HCT116 (cell line): ENCODE measurements at regions not wholly inside any gene's neighbourhood (a gene's known extent, or its start where the extent isn't known, plus 50 kb on each side); places are given as distances from the start of the nearest gene placed in this dataset.

Source experiments
- ATAC-seq: fragments of 200-7000 bp; cut with Tn5 transposase; 2 replicates; pipeline ENCODE4 v1.9.1; 2020; ENCODE audit warnings: mild to moderate bottlenecking, moderate library complexity
- BruUV-seq: library from RNA; stranded (reverse); fragments of 400-500 nt; replicated peaks from 2 replicates; lab custom pipeline; 2021; lab: Mats Ljungman, UMichigan
- CTCF ChIA-PET: fragments of 300-600 bp; sonication (Branson Sonifier 250); formaldehyde crosslinking; loops from one replicate; lab custom pipeline; 2021; ENCODE audit warnings: antibody characterized with exemption; lab: Charles Lee
- POLR2A ChIA-PET: fragments of 300-600, 350-600 bp; sonication (Branson Sonifier 250); formaldehyde crosslinking; loops from one replicate; lab custom pipeline; 2021; ENCODE audit warnings: antibody characterized with exemption; lab: Charles Lee
- RAD21 ChIA-PET, 2 experiments: fragments of 300-600 bp; sonication (Branson Sonifier 250); formaldehyde crosslinking; loops; one replicate each; lab custom pipeline; 2023; ENCODE audit warnings: low total read pairs in 2 of 2; ENCODE audit not compliant: uncharacterized antibody in 2 of 2, unreplicated experiment in 2 of 2, low non-redundant PET in 1 of 2; lab: Charles Lee
- DNase-seq: peaks from one replicate; pipeline ENCODE4 v3.0.0-alpha.2; 2010; ENCODE audit warnings: low read depth, low spot score
- H2AFZ ChIP-seq: fragments of 200-600 bp; shearing (Covaris generic), sonication (generic); 2 replicates; pipeline ENCODE4 v1.6.1; 2017; ENCODE audit warnings: low read depth, mixed run types, mixed read lengths, antibody characterized with exemption, low read length; ENCODE audit not compliant: poor library complexity, severe bottlenecking
- H3K27ac ChIP-seq: 2 replicates; pipeline ENCODE4 v1.5.1; 2012; ENCODE audit warnings: low read depth, low read length
- H3K27me3 ChIP-seq: fragments of 200-600 bp; sonication (generic); 2 replicates; pipeline ENCODE4 v1.6.1; 2016; ENCODE audit warnings: mixed run types, low read length, mixed read lengths; ENCODE audit not compliant: insufficient read depth
- H3K36me3 ChIP-seq, 2 experiments: fragments of 200-500 bp in 1 of 2; fragments of 200-600 bp in 1 of 2; sonication (Bioruptor generic) in 1 of 2; sonication (generic) in 1 of 2; 2 replicates each; pipeline versions ENCODE4 v1.5.1 to v1.6.1; 2014 to 2016; ENCODE audit warnings: low read length in 2 of 2, inconsistent platforms in 1 of 2, mixed read lengths in 1 of 2, mixed run types in 1 of 2; ENCODE audit not compliant: insufficient read depth in 2 of 2, control insufficient read depth in 1 of 2
- H3K4me1 ChIP-seq, 2 experiments: fragments of 200-600 bp in 1 of 2; sonication (generic) in 1 of 2; 2 replicates each; pipeline versions ENCODE4 v1.5.1 to v1.6.1; 2012 to 2017; ENCODE audit warnings: low read length in 2 of 2, inconsistent platforms in 1 of 2, mild to moderate bottlenecking in 1 of 2, mixed read lengths in 1 of 2, mixed run types in 1 of 2, moderate library complexity in 1 of 2; ENCODE audit not compliant: insufficient read depth in 2 of 2, control insufficient read depth in 1 of 2
- H3K4me2 ChIP-seq: fragments of 200-600 bp; sonication (generic); 2 replicates; pipeline ENCODE4 v1.6.1; 2017; ENCODE audit warnings: mixed run types, low read length, mixed read lengths
- H3K4me3 ChIP-seq, 2 experiments: fragments of 200-600 bp in 1 of 2; sonication (generic) in 1 of 2; replicated peaks in 1 of 2; 2 replicates each; pipeline ENCODE4 v1.5.1; 2011 to 2016; ENCODE audit warnings: low read length in 2 of 2, control low read depth in 1 of 2, low read depth in 1 of 2, mild to moderate bottlenecking in 1 of 2, mixed read lengths in 1 of 2, mixed run types in 1 of 2
- H3K79me2 ChIP-seq: fragments of 200-600 bp; sonication (generic); 2 replicates; pipeline ENCODE4 v1.6.1; 2017; ENCODE audit warnings: mild to moderate bottlenecking, mixed run types, low read length, moderate library complexity, mixed read lengths; ENCODE audit not compliant: insufficient read depth
- H3K9ac ChIP-seq: fragments of 200-600 bp; sonication (generic); 2 replicates; pipeline ENCODE4 v1.6.1; 2016; ENCODE audit warnings: low read length, mixed read lengths
- H3K9me2 ChIP-seq: fragments of 200-600 bp; sonication (generic), shearing (Covaris generic); 2 replicates; pipeline ENCODE4 v1.6.1; 2017; ENCODE audit warnings: mixed run types, mild to moderate bottlenecking, moderate library complexity; ENCODE audit not compliant: insufficient read depth
- H3K9me3 ChIP-seq, 2 experiments: fragments of 200-500 bp in 1 of 2; fragments of 200-600 bp in 1 of 2; sonication (Bioruptor generic) in 1 of 2; sonication (generic) in 1 of 2; 2 replicates each; pipeline ENCODE4 v1.6.1; 2014 to 2017; ENCODE audit warnings: low read length in 2 of 2, mixed read lengths in 2 of 2, inconsistent platforms in 1 of 2, low read depth in 1 of 2, mild to moderate bottlenecking in 1 of 2, mixed run types in 1 of 2, moderate library complexity in 1 of 2; ENCODE audit not compliant: control insufficient read depth in 1 of 2, insufficient read depth in 1 of 2
- H4K20me1 ChIP-seq: fragments of 200-600 bp; sonication (generic), shearing (Covaris generic); 2 replicates; pipeline ENCODE4 v1.6.1; 2017; ENCODE audit warnings: mixed run types, mild to moderate bottlenecking, moderate library complexity; ENCODE audit not compliant: insufficient read depth
- ATF3 ChIP-seq: IDR thresholded peaks from 2 replicates; pipeline ENCODE4 v1.6.1; 2012
- CTCF ChIP-seq, 3 experiments: fragments of 200-600 bp in 1 of 3; sonication (generic) in 1 of 3; IDR thresholded peaks in 2 of 3; conservative IDR thresholded peaks in 1 of 3; 2 replicates each; pipeline ENCODE4 v1.5.1; 2012 to 2017; ENCODE audit warnings: low read depth in 2 of 3, low read length in 2 of 3, antibody characterized with exemption in 1 of 3, borderline replicate concordance in 1 of 3, control low read depth in 1 of 3, mild to moderate bottlenecking in 1 of 3, mixed read lengths in 1 of 3, mixed run types in 1 of 3, moderate library complexity in 1 of 3; ENCODE audit not compliant: insufficient read depth in 1 of 3
- FOSL1 ChIP-seq: IDR thresholded peaks from 2 replicates; pipeline ENCODE4 v1.6.1; 2012; ENCODE audit warnings: low read depth
- SIN3A ChIP-seq: IDR thresholded peaks from 2 replicates; pipeline ENCODE4 v1.6.1; 2012; ENCODE audit warnings: low read depth
- ZFX ChIP-seq: fragments of 450-650 bp; IDR thresholded peaks from 2 replicates; pipeline ENCODE4 v1.6.1; 2017
- intact Hi-C: fragments of 100-400 bp; cut with micrococcal nuclease; formaldehyde crosslinking; loops from 2 replicates; pipeline ENCODE4 v1.10.0; 2022

- TF ChIP-seq CTCF (IDR thresholded peaks at IDR 0.05 in 2 of 3, conservative IDR thresholded peaks at IDR 0.05 in 1 of 3; ENCODE audit: borderline replicate concordance in 1 of 3, insufficient read depth in 1 of 3, low read depth in 2 of 3, low read length in 2 of 3) (no peak), FOSL1 (no peak), ATF3 (no peak)
- ChIA-PET POLR2A (no interaction called here), RAD21 (no interaction called here), CTCF (no interaction called here)
- Histone ChIP-seq H3K27me3 (no peaks in the 10 kb centered on the region), H3K9me2 (no peaks in the 10 kb centered on the region), H3K79me2 (no peaks in the 10 kb centered on the region), H3K9ac (no peak overlapping the region), H3K4me2 (no peak overlapping the region), H3K27ac (no peak overlapping the region), H3K4me1 (no peaks in the 10 kb centered on the region), H4K20me1 (no peaks in the 10 kb centered on the region), H3K4me3 (no peak overlapping the region), H3K36me3 (no peaks in the 10 kb centered on the region), H3K9me3 (no peaks in the 10 kb centered on the region), H2AFZ (no peak overlapping the region)
- intact Hi-C loops: no loop called here
- no peak for ATAC-seq
- DNase-seq: no peak
- BruUV-seq: no TSS peak
Measured at GRCh38 chrX:81890521-81890920, 688.6 kb downstream of the SH3BGRL start.

- no peak overlapping the region for H3K9ac ChIP-seq
- H3K27me3 ChIP-seq: no peaks in the 10 kb centered on the region
- H3K4me2 ChIP-seq: no peak overlapping the region
- H3K36me3 ChIP-seq: no peaks in the 10 kb centered on the region
- intact Hi-C loops: no loop called here
- DNase-seq: no peak
- no peak overlapping the region for H3K27ac ChIP-seq
- TF ChIP-seq ZFX (no peak), SIN3A (no peak)
- H2AFZ ChIP-seq: no peak overlapping the region
- H3K79me2 ChIP-seq: no peaks in the 10 kb centered on the region
- no peaks in the 10 kb centered on the region for H3K9me3 ChIP-seq
- ATAC-seq: no peak
- H4K20me1 ChIP-seq: no peaks in the 10 kb centered on the region
- no peaks in the 10 kb centered on the region for H3K4me1 ChIP-seq
- no peaks in the 10 kb centered on the region for H3K9me2 ChIP-seq
- POLR2A ChIA-PET: no interaction called here
- no TSS peak for BruUV-seq
- RAD21 ChIA-PET: no interaction called here
- CTCF ChIA-PET: interaction anchor here (0.7 kb wide), 1 partner anchor 99 kb away, joined by 3 read pairs; no protein-coding TSS in a partner anchor
- H3K4me3 ChIP-seq: no peak overlapping the region
Measured at GRCh38 chrX:81900522-81900921, 698.6 kb downstream of the SH3BGRL start.
